HUDEP-2 (cell line): ENCODE measurements at regions not wholly inside any gene's neighbourhood (a gene's known extent, or its start where the extent isn't known, plus 50 kb on each side); places are given as distances from the start of the nearest gene placed in this dataset.
"Not testable (repeated sequence)": the region's sequence is repeated elsewhere in the genome, so short reads cannot be mapped to it uniquely, and the experiment has no call there.

Experiments
- DNase-seq, 76 experiments: peaks; one replicate each; lab custom pipeline; 2025; ENCODE audit not compliant: unreplicated experiment in 76 of 76; lab: John Stamatoyannopoulos, UW

DNA sequence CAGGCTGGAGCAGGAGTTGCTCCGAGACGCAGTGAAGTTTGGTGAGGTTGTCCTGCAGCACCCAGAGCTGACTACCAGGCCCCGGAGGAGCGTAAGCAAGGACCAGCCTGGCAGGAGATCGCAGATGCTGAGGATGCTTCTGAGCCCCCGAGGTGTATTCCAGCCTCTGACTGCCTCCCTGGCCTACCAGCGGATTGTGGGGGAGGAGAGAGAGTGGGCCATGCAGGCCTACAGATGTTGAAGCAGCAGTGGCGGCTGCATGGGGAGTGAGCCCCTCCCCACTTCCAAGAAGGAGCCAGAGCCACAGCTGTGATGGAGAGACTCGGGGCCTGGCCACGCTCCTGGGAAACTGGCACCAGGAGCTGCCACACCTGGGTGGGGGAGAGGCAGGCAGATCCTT, 302.5 kb upstream of the PROK2 start:
- DNase-seq: no peak

DNA sequence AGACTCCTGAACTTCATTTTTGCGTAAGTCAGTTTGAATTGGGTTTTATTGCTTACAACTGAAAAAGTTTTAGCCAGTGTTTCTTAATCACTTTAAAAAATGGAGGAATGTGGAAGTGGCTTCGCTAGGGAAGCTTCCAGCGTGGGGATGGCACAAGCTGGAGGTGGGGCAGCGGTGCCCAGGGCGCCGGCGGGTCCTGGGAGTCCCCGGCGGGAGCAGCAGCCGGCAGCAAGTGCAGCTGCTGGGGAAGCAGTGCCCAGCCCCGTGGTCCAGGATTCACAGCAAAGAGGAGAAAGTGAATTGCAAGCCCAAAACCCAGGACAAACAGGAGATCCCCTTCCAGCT, 301.8 kb upstream of the PROK2 start:
- no peak for DNase-seq

DNA sequence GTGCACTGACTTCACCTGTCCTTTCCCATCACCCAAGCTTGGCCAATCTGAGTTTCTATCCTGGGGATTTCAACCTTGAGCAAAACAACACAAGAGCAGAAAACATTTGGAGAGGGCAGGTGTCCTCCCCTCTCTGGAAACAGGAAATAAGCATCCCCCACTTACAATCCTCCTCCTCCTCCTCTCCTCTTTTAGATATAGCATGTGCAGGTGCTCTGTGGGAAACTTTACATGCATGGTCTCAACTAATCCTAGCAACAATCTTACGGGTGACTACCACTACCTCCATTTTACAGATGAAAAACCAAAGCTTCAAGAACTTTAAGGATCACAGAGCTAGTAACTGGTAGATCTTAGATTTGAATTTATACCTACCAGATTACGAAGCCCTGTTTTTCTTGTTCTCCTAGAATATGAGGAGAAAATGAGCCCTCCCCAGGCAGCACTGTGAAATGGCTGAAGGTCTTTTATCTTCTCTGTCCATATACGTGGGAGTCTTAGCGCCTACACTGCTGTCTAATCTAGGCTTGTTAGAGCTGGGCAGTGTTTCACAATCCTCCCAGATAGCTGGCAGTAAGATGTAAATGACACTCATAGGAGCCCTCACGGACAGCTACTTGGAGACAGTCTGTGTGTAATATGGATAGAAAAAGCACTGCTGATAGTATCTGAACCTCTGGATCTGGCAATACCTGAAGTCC, 301.2 kb upstream of the PROK2 start:
- peak in 72 of 76 experiments; percentile 18 to 94 (median 73) for DNase-seq

DNA sequence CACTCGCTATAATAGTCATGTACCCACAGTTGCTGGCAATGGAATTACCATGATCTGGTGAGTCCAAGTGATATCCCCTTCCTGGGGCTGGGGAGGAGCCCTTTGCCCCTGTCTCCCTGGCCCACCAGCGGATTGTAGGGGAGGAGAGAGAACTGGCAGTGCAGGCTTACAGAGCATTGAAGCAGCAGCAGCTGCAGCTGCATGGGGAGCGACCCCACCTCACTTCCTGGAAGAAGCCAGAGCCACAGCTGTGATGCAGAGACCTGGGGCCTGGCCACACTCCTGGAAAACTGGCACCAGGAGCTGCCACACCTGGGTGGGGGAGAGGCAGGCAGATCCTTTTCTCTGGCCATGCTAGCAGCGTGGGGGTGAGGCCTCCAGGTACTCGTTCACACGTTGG, 300.1 kb upstream of the PROK2 start:
- no peak for DNase-seq

DNA sequence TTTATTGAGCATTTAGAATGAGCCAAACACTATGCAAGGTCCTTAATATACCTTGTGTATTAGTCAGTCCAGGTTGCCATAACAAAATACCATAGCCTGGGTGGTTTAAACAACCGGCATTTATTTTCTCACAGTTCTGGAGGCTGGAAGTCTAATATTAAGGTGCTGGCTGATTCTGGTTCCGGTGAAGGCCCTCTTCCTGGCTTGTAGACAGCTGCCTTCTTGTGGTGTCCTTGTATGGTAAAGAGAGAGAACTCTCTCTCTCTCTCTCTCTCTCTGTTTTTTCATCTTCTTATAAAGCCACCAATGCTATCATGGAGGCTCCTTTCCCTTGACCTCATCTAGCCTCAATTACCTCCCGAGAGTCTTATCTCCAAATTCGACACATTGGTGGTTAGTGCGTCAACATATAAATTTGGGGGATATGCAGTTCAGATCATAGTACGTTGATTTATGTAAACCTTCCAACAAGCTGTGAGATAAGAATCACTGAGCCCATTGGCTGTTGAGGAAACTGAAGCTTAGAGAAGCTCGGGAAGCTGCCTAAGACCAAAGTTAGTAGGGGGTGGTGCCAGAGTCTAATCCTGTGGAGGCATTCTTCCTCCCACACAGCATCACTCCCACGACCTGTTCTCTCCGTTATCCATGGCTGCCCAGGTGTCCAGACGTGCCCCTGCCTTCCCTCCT, 298.0 kb upstream of the PROK2 start:
- no peak for DNase-seq

DNA sequence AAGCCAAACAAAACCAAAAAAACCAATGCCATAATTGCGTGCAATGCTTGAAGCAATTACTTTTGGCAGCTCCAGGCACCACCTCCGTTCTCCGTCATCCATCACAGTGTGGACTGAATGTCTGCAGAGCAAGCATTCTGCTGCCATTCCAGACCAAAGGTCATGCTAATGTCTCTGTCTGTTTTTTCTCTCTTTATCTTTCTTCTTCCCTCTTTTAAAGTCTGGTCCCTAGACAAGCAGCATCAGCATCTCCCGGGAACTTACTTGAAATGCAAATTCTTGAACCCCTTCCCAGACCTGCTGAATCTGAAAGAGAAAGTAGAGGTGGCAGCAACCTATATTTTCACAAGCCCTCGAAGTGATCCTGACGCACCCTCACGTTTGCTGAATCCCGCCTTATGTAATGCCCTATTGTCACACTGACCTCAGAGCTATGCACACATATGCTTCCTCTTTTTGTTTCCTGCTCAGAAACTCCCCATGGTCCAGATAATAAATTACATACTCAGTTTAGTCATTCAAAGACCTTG, 297.3 kb upstream of the PROK2 start:
- no peak for DNase-seq

DNA sequence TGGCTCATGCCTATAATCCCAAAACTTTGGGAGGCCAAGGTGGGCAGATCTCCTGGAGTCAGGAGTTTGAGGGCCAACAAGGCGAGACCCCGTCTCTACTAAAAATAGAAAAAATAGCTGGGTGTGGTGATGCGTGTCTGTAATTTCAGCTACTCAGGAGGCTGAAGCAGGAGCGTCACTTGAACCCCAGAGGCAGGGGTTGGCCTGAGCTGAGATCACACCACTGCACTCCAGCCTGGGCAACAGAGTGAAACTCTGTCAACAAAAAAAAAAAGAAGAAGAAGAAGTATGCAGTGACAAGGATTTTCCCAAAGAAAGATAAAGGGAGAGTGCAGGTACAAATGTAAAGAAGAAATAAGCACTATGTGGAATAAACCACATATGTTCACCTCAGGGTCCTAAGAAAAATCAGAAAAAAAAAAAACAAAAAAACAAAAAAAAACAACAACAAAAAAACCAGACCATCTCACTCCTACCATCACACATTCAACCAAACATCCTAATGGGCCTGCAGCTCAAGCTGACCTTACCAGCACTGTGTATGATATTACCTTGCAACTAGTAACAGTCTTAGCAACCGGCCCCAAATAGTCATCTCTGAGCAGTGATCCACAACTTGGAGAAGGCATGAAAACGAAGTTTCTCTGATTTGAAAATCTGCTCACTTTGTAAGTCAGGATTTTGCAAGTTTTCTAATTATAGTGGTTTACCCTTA, 296.7 kb upstream of the PROK2 start:
- no peak for DNase-seq

DNA sequence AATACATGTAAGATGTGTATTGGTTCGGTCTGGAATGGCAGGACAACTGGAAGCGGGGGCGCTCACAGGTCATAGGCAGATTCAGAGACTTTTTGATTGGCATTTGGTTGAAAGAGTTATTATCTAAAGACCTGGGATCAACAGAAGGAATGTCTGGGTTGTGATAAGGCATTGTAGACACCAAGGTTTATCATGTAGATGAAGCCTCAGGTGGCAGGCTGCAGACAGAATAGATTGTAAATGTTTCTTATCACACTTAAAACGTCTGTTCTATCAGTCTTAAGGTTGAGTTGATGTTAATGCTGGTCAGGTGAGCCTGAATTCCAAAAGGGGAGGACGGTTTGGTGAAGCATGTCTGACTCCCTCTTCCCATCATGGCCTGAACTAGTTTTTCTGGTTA, 295.9 kb upstream of the PROK2 start:
- peak in 3 of 76 experiments; percentile 16 to 23 (median 19) for DNase-seq

DNA sequence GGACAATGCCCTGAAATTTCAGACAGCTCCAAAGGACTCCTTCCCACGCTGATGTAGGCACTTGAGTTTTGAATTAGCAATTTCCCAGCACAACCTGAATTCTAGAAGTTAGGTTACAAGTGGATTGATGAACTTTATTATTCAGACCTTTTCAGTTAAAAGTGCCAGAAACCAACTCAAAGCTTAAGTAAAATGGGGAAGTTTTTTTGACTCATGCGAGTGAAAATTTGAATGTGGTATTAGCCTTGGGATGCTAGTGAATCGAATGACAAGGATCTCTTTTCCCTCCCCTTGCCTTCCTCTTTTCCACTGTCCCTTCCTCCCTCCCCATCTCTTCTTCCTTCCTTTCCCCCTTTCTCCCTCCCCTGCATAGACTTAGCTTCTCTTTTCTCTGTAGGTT, 295.1 kb upstream of the PROK2 start:
- DNase-seq: no peak

DNA sequence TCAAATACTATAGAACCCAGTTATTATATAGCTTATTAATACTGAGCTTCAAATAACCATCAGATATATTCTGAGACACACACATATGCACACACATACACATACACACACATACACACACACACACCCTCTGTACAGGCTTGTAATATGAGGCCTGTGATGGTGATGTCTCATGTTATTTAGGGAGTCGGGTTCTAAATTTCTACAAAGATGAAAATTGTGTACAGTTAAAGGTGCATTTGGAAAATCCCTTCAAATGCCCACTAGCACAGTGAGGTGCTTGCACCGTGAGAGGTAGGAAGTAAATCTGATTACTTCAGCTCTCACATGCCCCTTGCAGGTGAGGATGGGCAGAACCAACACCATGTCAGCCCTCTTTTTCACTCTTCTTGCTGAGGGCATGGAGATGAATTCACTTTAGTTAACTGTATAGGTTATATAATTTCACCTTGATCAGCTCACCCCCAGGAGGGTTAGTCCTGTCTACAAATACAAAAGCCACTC, 294.5 kb upstream of the PROK2 start:
- DNase-seq: no peak

DNA sequence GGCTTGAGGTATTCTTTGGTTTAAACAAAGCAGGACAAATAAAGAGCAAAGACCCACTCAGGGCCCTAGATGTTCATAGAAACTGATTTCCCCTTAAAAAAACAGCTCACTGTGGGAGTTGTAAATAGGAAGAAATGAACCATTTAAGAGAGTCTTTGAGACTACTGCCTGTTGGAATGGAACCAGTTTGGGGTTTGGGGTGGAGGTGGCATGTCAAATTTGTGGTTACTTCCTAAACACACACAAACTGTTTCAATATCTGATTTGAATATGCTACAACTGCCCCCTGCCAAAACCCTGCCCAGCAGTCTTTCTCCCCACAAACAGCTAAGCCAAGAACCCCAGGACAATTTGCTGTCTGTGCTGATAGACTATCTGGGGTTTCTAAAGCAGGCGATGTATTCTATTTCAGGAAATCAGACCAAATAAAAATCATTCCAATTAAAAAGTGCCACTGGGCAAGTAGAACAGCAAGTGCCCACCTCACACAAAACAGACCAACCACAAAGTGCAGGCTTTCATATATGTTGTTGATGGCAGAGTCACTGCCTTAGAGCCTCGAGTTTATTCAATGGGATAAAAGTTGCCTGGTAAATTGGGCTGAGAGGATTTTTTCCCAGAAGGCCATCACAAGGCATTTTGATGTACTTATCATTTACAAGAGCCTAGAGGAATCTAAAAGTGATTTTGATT, 293.9 kb upstream of the PROK2 start:
- peak in 24 of 76 experiments; percentile 2 to 52 (median 24) for DNase-seq

DNA sequence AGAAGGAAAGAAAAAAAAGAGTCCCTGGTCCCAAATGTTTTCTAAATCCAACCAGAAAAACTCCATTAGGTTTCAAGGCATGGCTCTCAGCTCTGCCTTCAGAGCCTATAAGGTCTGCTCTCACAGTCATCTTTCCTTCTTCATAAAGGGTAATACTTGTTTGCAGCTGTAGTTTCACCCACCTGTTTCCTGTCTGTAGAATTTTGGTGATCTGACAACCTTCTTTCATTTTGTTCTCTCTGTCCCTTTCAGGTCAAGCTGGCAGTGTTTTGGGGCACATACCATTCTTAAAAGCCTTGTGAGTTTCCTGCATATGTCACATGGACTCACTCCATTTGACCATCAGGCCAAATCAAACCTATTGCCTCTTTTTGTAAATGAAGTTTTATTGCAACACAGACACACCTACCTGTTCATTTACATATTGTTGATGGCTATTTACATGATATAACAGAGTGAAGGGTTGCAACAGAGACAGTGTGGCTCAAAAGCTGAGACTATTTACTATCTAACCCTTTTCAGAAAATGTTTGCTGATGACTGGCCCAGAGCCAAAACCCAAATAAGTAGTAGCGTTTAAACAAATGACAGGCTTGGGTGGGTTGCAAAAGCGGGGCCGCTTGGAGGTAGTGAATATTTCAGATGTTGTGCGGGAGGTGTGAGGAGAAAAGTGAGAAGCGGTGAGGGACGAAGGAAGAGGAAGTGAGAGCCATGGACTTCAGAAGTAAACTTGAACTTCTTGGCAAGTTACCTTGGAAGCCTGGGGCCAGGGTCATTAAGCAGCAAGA, 292.7 kb upstream of the PROK2 start:
- no peak for DNase-seq

DNA sequence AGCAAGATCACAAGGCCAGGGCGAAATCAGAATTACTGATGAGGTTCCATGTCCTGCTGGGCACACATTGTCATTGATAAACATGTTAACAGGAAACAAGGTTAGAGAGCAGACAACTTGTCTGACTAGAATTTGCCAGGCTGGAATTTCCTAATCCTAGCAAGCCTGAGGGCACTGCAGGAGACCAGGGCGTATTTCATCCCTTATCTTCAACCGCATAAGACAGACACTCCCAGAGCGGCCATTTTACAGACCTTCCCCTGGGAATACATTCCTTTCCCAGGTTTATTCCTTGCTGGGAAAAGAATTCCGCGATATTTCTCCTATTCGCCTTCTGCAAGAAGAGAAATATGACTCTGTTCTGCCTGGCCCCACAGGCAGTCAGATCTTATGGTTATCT, 290.9 kb upstream of the PROK2 start:
- not testable (repeated sequence) for DNase-seq

DNA sequence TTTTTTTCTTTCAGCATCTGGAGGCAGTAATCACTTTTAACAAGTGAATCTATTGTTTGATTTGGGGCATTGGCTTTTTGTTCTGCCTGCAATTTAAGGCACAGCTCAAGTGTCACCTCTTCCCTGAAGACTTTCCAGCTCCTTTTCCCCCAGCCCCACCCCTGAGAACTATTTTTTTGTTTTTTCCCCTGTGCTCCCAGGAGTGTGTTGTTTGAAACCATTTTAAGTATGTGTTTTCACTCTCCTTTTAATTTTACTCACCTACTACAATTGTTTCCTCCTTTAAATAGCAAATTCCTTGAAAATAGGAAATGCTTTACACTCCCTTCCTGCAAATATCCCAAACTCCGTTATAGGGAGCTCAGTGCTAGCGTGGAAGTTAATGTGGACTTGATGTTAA, 286.7 kb upstream of the PROK2 start:
- DNase-seq: no peak

DNA sequence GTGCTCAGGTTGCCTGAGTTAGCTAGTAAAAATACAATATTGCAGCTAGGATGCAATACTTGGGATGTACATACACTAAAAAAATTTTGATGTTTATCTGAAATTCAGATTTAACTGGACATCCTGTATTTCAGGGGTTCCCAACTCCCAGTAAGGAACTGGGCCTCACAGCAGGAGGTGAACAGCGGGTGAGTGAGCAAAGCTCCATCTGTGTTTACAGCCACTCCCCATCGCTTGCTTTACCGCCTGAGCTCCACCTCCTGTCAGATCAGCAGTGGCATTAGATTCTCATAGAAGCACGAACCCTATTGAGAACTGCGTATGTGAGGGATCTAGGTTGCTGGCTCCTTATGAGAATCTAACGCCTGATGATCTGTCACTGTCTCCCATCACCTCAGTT, 285.1 kb upstream of the PROK2 start:
- DNase-seq: no peak

DNA sequence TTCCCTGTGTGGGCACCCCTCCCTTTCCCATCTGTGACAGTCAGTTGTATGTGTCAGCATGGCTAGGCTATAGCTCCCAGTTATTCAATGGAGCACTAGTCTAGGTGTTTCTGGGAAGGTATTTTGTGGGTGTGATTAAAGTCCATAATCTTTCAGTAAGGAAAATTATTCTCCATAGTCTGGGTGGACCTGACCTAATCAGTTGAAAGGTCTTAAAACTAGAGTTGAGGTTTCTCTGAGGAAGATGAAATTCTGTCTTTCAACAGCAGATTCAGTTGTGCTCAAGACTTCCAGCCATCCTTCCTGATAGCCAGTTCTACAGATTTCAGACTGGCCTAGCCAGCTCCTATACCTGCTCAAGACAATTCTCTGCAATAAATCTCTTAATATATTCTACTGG, 284.6 kb upstream of the PROK2 start:
- no peak for DNase-seq

DNA sequence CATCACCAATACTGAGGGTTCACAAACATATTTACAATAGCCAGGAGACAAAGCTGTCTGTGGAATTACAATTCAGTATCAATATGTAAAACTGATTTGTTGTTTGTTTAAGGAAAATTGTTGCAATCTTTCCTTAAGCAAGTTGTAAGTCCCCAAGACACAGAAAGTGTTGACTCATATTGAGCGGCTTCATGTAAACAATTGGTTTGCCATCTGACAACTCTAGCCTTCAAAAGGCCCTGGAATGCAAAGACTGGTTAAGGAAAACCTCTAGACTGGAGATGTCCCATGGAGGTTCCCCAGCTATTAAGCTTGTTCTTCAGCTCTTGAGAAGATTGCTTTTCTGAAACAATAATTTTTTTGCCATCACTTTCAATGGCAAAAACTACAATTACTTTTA, 283.7 kb upstream of the PROK2 start:
- no peak for DNase-seq

DNA sequence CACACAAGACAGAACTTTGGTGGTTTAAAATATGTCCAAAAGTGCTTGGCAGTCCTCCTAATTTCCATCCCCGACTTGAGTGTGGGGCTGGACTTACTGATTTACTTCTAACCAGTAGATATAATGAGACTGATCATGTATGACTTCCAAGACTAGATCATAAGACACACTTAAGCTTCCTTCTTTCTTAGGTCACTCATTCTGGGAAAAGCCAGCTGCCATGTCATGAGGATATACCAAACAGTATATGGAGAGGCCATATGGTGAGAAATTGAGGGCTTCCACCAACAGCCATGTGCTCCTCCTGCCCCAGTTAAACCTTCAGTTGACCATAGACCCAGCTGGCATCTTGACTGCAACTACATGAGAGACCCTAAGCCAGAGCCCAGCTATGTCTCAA, 282.8 kb upstream of the PROK2 start:
- no peak for DNase-seq

DNA sequence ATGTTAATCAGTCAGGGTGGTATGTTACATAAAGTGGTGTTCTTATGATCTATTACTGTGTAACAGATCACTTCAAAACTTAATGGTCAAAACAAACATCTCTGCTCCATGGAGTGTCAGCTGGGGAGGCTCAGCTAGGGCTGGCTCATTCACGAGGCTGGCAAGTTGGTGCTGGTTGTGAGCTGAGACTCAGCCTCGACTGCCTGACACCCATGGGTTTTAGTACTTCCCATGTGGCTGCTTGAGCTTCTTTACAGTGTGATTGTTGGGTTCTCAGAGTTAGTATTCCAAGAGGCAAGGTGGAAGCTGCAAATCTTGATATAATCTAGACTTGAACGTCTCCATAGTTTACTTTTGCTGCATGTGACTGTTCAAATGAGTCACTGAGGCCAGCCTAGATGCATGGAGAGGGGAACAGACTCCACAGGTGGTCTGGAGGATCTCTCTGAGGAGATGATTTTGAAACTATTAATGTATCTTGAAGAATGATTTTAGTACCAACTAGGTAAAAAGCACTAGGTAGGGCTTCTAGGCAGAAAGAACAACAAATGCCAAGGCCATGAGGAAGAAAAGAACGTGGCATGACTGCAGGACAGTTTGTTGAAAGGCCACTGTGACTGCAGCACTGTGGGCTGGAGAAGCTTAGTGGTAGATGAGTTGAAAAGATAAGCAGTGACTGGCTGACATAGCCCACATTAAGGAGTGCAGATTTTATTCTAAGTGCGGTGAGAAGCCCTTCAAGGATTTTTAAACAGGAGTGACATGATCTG, 281.1 kb upstream of the PROK2 start:
- DNase-seq: no peak
